ENCODE measurements at regions not wholly inside any gene's neighbourhood (a gene's known extent, or its start where the extent isn't known, plus 50 kb on each side); places are given as distances from the start of the nearest gene placed in this dataset.

DNA sequence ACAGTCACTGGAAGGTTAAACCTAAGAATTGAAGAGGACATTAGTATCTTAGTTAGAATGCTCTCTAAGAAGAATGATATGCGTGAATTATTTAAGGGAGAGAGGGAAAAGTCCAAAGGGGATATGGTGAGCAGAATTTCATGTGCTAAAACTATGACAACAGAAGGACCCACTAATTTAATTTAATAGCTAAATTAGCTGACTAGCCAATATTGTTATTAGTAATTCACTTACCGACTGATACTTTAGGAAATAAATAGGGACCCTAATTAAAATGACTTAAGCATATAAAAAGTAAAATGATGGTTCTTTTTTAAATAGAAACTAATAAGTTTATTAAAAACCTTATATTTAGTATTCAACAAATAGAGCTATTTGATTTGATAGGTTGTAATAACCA lies 179.6 kb downstream of the RASSF9 start:
- intact Hi-C loops (cut with DNase I, micrococcal nuclease), result no loop called here
- H3K4me3 Mint-ChIP-seq, result no peak overlapping the region
- ChIA-PET POLR2A (no interaction called here), CTCF (no interaction called here)
- no peak for DNase-seq
- H3K4me1 Mint-ChIP-seq, result no peaks in the 10 kb centered on the region
- ATAC-seq, result no peak
- H3K36me3 Mint-ChIP-seq (ENCODE audit: low read depth), result no peaks in the 10 kb centered on the region
- no peaks in the 10 kb centered on the region for H3K27me3 Mint-ChIP-seq
- H3K9me3 Mint-ChIP-seq (ENCODE audit: low read depth), result peaks cover 22% of the 10 kb centered on the region
- no peak overlapping the region for H3K27ac Mint-ChIP-seq

DNA sequence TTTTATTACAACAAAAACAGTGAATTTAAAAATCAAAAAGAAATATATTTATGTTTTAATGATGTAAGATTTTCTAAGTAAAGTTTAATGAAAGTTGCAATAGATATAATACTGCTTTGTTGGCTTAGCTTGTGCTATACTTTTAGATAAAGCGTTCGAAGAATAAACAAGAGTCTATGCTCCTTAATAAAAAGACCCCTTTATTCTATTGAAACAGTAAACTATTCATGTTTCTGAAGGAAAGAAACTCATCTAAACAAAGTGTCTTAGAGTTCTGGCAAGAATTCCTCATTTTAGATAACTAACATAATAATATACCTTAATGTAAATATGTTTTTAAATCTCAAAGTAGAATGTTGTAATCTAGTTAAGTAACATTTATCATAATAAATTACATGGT lies 179.0 kb downstream of the RASSF9 start:
- ChIA-PET CTCF (no interaction called here), POLR2A (no interaction called here)
- H3K36me3 Mint-ChIP-seq (ENCODE audit: low read depth), result no peaks in the 10 kb centered on the region
- DNase-seq, result no peak
- ATAC-seq, result no peak
- H3K9me3 Mint-ChIP-seq (ENCODE audit: low read depth), result peaks cover 20% of the 10 kb centered on the region
- H3K4me1 Mint-ChIP-seq, result no peaks in the 10 kb centered on the region
- no peak overlapping the region for H3K4me3 Mint-ChIP-seq
- H3K27ac Mint-ChIP-seq, result no peak overlapping the region
- intact Hi-C loops (cut with DNase I, micrococcal nuclease), result no loop called here
- H3K27me3 Mint-ChIP-seq, result no peaks in the 10 kb centered on the region

DNA sequence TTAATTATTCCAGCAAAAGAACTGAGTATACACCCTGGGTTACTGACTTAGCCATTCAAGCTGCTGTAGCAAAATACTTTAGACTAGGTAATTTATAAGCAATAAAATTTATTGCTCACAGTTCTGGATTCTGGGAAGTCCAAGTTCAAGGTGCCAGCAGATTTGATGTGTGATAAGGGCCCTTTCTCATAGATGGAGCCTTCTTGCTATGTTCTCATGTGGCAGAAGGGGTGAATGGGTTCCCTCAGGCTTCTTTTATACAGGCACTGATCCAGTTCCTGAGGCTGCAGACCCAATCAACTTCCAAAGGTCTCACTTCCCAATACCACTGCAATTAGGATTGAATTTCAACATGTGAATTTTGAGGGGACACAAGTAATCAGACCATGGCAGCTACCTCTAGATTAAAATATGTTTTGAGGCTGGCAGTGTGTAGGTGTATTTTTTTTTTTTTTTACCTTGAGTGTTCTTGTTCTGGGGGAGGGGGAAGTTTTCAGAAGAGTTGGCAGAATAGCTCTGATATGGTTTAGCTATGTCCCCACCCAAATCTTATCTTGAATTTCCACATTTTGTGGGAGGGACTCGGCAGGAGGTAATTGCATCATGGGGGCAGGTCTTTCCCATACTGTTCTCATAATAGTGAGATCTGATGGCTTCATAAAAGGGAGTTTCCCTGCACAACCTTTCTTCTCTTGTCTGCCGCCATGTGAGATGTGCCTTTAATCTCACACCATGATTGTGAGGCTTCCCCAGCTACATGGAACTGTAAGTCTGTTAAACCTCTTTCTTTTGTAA lies 178.2 kb downstream of the RASSF9 start:
- Mint-ChIP-seq H3K27me3 (no peaks in the 10 kb centered on the region), H3K9me3 (ENCODE audit: low read depth) (peaks cover 16% of the 10 kb centered on the region), H3K36me3 (ENCODE audit: low read depth) (no peaks in the 10 kb centered on the region), H3K4me1 (no peaks in the 10 kb centered on the region), H3K27ac (no peak overlapping the region), H3K4me3 (no peak overlapping the region)
- intact Hi-C loops (cut with DNase I, micrococcal nuclease), result no loop called here
- ChIA-PET POLR2A (no interaction called here), CTCF (no interaction called here)
- ATAC-seq (no peak), DNase-seq (no peak)

DNA sequence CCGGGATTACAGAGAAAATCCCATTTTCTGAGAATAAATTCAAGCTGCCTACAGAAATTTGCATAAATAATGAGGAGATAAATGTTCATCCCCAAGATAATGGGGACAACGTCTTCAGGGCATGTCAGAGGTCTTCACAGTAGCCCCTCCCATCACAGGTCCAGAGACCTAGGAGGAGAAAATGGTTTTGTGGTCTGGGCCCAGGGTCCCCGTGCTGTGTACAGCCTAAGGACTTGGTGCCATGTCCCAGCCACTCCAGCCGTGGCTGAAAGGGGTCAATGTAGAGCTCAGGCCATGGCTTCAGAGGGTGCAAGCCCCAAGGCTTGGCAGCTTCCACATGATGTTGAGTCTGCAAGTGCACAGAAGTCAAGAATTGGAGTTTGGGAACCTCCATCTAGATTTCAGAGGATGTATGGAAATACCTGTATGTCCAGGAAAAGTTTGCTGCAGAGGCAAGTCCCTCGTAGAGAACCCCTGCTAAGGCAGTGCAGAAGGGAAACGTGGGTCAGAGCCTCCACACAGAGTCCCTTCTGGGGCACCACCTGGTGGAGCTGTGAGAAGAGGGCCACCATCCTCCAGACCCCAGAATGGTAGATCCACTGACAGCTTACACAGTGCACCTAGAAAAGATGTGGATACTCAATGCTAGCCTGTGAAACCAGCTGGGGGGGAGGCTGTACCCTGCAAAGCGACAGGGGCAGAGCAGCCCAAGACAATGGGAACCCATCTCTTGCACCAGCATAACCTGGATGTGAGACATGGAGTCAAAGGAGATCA lies 176.3 kb downstream of the RASSF9 start:
- Mint-ChIP-seq H3K9me3 (ENCODE audit: low read depth) (peaks cover 16% of the 10 kb centered on the region), H3K4me3 (no peak overlapping the region), H3K36me3 (ENCODE audit: low read depth) (no peaks in the 10 kb centered on the region), H3K27me3 (no peaks in the 10 kb centered on the region), H3K27ac (no peak overlapping the region), H3K4me1 (no peaks in the 10 kb centered on the region)
- POLR2A ChIA-PET, result no interaction called here
- ATAC-seq (no peak), DNase-seq (no peak)
- CTCF ChIA-PET, result no interaction called here
- intact Hi-C loops (cut with DNase I, micrococcal nuclease), result no loop called here

DNA sequence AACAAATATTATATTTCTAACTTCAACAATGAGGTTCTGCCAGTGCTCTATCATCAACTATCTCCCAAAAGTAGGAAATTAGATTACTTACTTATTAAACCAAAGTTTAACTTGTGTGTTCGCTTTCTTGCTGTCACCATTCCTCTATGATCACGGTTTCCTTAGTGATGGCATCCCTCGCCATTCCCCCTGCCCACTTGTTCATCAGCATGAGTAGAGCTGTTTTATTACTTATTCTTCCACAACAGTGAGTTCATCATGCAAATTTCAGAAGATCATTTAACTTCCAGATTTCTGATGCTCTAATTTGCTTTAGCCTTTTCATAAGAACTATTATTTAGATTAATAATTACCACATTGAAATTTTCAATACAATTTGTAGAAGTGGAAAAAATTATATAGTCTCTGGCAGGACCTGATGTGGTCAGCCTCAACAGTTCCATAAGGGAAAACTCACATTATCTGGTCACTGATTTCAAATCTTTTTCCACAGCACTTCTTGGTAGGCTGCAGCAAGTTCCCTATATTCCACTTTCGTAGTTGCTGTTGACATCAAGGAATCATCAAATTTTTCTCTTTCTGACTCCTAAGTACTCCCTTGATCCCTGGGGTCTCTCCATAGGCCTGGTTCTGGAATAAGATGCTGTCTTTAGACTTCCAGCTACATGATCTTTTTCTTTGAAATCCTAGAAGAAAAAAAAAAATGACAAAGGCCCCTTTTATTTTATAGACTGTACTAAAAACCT lies 174.6 kb downstream of the RASSF9 start:
- H3K36me3 Mint-ChIP-seq (ENCODE audit: low read depth), result no peaks in the 10 kb centered on the region
- DNase-seq (no peak), ATAC-seq (no peak)
- CTCF ChIA-PET, result no interaction called here
- no peak overlapping the region for H3K4me3 Mint-ChIP-seq
- peaks cover 16% of the 10 kb centered on the region for H3K9me3 Mint-ChIP-seq (ENCODE audit: low read depth)
- no peak overlapping the region for H3K27ac Mint-ChIP-seq
- H3K27me3 Mint-ChIP-seq, result no peaks in the 10 kb centered on the region
- intact Hi-C loops (cut with DNase I, micrococcal nuclease), result no loop called here
- POLR2A ChIA-PET, result no interaction called here
- H3K4me1 Mint-ChIP-seq, result no peaks in the 10 kb centered on the region

DNA sequence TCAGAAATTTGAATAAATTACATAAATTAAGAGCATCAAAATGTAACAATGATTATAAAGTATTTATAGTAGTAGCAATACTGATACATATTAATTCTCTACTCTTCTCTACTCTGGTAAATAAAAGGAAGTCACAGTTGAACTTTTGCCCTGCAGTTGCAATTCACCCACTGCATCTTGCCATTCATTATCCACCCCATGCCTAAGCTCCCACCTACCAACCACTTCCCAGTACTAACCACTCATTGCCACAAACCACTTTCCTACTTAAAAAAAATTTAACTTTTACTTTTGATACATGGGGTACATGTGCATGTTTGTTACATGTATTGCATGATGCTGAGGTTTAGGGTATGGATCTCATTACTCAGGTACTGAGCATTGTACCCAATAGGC lies 174.0 kb downstream of the RASSF9 start:
- H3K36me3 Mint-ChIP-seq (ENCODE audit: low read depth), result no peaks in the 10 kb centered on the region
- intact Hi-C loops (cut with DNase I, micrococcal nuclease), result no loop called here
- ATAC-seq, result no peak

DNA sequence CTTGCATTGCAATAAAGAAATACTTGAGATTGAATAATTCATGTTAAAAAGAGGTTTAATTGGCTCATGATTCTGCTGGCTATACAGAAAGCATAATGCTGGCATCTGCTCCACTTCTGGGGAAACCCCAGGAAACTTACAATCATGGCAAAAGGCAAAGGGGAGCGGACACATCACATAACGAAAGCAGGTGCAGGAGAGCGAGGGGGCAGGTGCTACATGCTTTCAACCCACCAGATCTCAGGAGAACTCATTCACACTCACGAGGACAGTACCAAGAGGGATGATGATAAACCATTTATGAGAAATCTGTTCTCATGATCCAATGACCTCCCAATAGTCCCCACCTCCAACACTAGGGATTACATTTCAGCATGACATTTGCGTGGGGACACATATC lies 172.6 kb downstream of the RASSF9 start:
- Mint-ChIP-seq H3K4me1 (no peaks in the 10 kb centered on the region), H3K27me3 (no peaks in the 10 kb centered on the region)

More for the DNA sequence above, 174.0 kb downstream of the RASSF9 start:
- Mint-ChIP-seq H3K4me3 (no peak overlapping the region), H3K4me1 (no peaks in the 10 kb centered on the region), H3K9me3 (ENCODE audit: low read depth) (peaks cover 16% of the 10 kb centered on the region), H3K27ac (no peak overlapping the region), H3K27me3 (no peaks in the 10 kb centered on the region)
- POLR2A ChIA-PET, result no interaction called here
- no peak for DNase-seq
- CTCF ChIA-PET, result no interaction called here

DNA sequence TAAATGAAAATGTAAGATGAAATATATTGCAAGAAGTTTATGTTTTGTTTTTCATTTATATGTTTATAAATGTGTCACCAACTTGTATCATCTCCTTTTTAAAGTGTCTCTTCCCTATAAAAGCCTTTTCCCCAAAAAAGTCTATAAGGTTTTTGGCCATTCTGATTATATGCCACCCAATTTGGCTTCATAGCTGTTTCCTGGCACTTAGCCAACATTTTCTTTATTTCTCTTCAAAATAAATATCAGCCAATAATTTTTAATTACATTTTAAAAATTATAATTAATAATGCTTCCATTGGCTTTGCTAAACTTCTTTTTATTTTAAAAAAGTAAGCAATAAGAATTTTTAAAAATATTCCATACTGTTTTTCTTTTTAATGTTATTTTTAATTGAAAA lies 171.8 kb downstream of the RASSF9 start:
- Mint-ChIP-seq H3K9me3 (ENCODE audit: low read depth) (peaks cover 7% of the 10 kb centered on the region), H3K4me3 (no peak overlapping the region), H3K36me3 (ENCODE audit: low read depth) (no peaks in the 10 kb centered on the region), H3K27me3 (no peaks in the 10 kb centered on the region), H3K27ac (no peak overlapping the region), H3K4me1 (no peaks in the 10 kb centered on the region)
- DNase-seq, result no peak
- POLR2A ChIA-PET, result no interaction called here
- intact Hi-C loops (cut with DNase I, micrococcal nuclease), result no loop called here
- no peak for ATAC-seq
- CTCF ChIA-PET, result no interaction called here

More for the DNA sequence above, 172.6 kb downstream of the RASSF9 start:
- ChIA-PET CTCF (interaction anchor here (0.7 kb wide), 1 partner anchor 22 kb away, joined by 3 read pairs; no protein-coding TSS in a partner anchor), POLR2A (no interaction called here)
- ATAC-seq, result no peak
- H3K9me3 Mint-ChIP-seq (ENCODE audit: low read depth), result peaks cover 9% of the 10 kb centered on the region
- H3K27ac Mint-ChIP-seq, result no peak overlapping the region
- H3K4me3 Mint-ChIP-seq, result no peak overlapping the region
- intact Hi-C loops (cut with DNase I, micrococcal nuclease), result no loop called here
- no peak for DNase-seq
- no peaks in the 10 kb centered on the region for H3K36me3 Mint-ChIP-seq (ENCODE audit: low read depth)

DNA sequence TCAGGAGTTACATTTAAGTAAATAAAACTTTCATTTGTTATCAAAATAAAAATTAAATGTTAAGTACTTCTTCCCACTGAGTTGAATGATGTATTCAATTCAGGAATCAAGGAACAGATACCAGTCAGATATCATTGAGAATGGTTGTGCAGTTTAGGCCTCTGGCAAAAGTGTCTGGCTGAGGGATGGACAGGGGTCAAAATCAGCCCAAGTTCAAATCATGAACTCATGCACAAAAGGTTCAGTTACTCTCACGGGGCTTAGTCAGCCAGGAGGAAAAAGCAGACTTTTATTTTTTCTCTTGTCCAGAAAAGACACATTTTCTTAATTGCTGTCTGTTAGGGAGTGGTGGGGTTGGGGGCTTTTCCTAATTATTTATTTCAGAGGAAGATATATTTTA lies 166.3 kb downstream of the RASSF9 start:
- ChIA-PET POLR2A (no interaction called here), CTCF (no interaction called here)
- H3K36me3 Mint-ChIP-seq (ENCODE audit: low read depth), result no peaks in the 10 kb centered on the region
- intact Hi-C loops (cut with DNase I, micrococcal nuclease), result no loop called here
- no peaks in the 10 kb centered on the region for H3K4me1 Mint-ChIP-seq
- no peaks in the 10 kb centered on the region for H3K9me3 Mint-ChIP-seq (ENCODE audit: low read depth)
- H3K27ac Mint-ChIP-seq, result no peak overlapping the region
- no peak overlapping the region for H3K4me3 Mint-ChIP-seq
- no peak for DNase-seq
- no peaks in the 10 kb centered on the region for H3K27me3 Mint-ChIP-seq
- no peak for ATAC-seq

DNA sequence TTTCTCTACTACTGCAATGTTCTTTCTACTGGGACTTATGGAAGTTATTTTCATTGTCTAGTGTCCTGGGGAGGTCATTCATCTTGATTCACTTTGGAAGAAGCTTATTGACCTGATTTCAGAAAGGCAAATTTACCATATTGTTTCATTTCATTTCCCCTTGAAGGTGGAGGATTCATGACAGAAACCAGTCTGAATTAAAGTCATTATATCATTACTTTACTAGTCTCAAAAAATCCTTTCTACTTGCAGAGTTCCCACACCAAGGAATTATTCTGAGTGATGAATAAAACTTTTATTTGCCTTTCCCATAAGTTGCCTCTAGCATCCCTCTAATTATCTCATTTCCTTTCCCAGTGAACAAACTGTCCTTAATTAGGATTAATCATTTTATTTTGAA lies 163.8 kb downstream of the RASSF9 start:
- POLR2A ChIA-PET, result no interaction called here
- Mint-ChIP-seq H3K27ac (no peak overlapping the region), H3K9me3 (ENCODE audit: low read depth) (no peaks in the 10 kb centered on the region), H3K4me1 (no peaks in the 10 kb centered on the region), H3K27me3 (no peaks in the 10 kb centered on the region), H3K4me3 (no peak overlapping the region), H3K36me3 (ENCODE audit: low read depth) (no peaks in the 10 kb centered on the region)
- intact Hi-C loops (cut with DNase I, micrococcal nuclease), result no loop called here
- CTCF ChIA-PET, result no interaction called here
- no peak for ATAC-seq
- no peak for DNase-seq

DNA sequence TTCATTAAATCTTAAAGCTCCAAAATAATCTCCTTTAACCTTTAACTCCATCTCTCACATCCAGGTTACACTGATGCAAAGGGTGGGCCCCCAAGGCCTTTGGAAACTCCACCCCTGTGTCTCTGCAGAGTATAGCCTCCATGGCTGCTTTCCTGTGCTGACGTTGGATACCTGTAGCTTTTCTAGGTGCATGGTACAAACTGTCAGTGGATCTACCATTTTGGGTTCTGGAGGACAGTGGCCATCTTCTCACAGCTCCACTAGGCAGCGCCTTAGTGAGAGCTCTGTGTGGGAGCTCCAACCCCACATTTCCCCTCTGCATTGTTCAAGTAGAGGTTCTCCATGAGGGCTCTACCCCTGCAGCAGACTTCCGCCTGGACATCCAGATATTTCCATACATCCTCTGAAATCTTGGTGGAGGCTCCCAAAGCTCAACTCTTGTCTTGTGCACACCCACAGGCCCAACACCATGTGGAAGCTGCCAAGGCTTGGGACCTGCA lies 162.2 kb downstream of the RASSF9 start:
- CTCF ChIA-PET, result no interaction called here
- H3K9me3 Mint-ChIP-seq (ENCODE audit: low read depth), result no peaks in the 10 kb centered on the region
- no peak overlapping the region for H3K27ac Mint-ChIP-seq

More for the DNA sequence above, 162.2 kb downstream of the RASSF9 start:
- POLR2A ChIA-PET, result no interaction called here
- ATAC-seq (no peak), DNase-seq (no peak)
- intact Hi-C loops (cut with DNase I, micrococcal nuclease), result no loop called here
- no peaks in the 10 kb centered on the region for H3K27me3 Mint-ChIP-seq
- H3K4me1 Mint-ChIP-seq, result no peaks in the 10 kb centered on the region
- no peak overlapping the region for H3K4me3 Mint-ChIP-seq
- H3K36me3 Mint-ChIP-seq (ENCODE audit: low read depth), result no peaks in the 10 kb centered on the region

Data from activated CD4-positive, alpha-beta T cell treated with anti-CD3 and anti-CD28 coated beads for 36 hours (primary cell).